ENCODE measurements at regions not wholly inside any gene's neighbourhood (a gene's known extent, or its start where the extent isn't known, plus 50 kb on each side); places are given as distances from the start of the nearest gene placed in this dataset.

DNA sequence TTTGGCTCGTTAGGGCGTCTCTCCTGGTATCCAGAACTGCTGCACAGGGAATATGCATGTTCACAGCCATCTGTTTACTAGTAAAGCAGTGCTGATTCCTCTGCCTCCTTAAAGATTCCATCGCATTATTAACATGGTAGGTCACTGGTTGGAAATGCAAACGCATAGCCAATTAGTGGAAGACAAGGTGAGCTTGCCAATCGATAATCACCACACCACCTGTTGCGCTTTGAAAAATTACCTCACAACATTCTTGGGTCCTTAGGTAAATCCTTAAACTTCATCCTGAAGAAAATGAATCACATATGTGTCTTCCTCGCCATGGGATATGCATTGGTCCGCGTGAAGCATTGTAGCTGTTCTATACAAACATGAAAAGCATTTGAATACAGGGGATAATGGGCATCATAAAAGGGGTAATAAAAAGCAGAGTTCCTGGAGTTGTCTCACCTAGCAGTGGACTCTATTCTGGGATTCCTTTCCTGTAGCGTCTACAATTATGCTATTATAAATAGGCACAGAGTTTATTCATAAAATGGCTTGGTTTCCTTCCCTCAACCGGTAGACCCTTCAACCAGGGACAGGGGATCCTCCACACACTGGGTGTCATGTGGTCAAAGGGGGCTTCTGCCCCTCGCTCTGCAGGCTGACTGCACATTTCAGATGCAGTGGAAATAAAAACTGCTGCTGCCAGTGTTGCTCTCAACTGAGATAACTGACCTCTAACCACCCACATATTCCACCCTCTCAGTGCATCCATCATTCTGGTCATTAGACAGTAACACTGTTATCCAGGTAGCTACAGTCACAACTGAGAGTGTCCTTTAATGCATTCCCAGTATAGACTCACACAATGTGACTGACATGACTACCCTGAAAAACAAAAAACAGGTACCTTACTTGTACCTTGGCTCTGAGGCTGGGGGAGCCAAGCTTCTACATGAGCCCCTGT, 389.2 kb upstream of the NFE2L3 start:
- Mint-ChIP-seq H3K27me3 (ENCODE audit: insufficient read depth) (peaks cover 3% of the 10 kb centered on the region), H3K4me1 (ENCODE audit: low read depth) (no peaks in the 10 kb centered on the region), H3K36me3 (ENCODE audit: low read depth) (no peaks in the 10 kb centered on the region), H3K27ac (no peak overlapping the region), H3K9me3 (no peaks in the 10 kb centered on the region), H3K4me3 (no peak overlapping the region)
- DNase-seq (ENCODE audit: low spot score), result no peak
- intact Hi-C loops (cut with micrococcal nuclease), result no loop called here

DNA sequence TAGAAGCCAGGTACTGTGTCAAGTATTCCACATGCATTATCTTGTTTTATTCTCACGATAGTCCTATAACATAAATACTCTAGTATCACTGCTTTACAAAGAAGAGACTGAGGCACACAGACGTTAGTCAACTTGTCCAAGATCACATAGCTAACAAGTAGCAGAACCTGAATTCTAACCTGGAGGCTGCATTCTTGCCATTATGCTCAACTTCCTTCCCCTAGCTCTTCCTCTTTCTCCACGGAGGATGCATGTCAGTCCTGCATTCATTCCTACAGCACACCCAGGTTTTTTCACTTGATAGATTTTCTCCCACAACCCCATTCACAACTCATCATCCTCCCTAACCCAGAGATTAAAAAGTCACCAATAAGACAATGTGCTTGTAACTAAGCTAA, 388.5 kb upstream of the NFE2L3 start:
- Mint-ChIP-seq H3K4me3 (no peak overlapping the region), H3K27ac (no peak overlapping the region), H3K27me3 (ENCODE audit: insufficient read depth) (peaks cover 4% of the 10 kb centered on the region), H3K36me3 (ENCODE audit: low read depth) (no peaks in the 10 kb centered on the region), H3K9me3 (no peaks in the 10 kb centered on the region), H3K4me1 (ENCODE audit: low read depth) (no peaks in the 10 kb centered on the region)
- intact Hi-C loops (cut with micrococcal nuclease), result no loop called here
- no peak for DNase-seq (ENCODE audit: low spot score)

DNA sequence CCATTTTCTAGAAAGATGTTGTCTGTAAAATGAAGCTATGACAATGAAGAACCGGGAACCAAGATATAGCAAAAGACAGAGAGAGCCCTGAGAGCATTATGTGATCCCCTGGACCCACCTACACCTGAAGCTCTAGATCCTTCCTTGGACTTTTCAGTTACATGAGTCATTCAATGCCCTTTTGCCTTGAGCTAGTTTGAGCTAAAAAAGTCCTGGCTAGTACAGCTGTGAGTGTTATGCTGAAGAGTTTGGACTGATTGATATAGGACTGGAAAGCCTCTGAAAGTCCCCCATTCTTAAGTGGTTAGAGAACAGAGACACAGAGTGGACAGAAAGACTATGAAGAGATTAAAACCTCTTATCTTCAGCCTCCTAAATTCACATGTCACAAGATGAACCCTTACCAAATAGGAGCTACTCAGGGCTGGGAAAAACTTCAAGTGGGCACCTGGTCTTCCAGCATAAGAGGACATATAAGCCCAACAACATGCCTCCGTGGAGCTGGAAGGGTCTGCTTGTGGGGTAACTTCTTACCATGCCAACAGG, 386.8 kb upstream of the NFE2L3 start:
- Mint-ChIP-seq H3K4me3 (no peak overlapping the region), H3K27me3 (ENCODE audit: insufficient read depth) (peaks cover 9% of the 10 kb centered on the region), H3K36me3 (ENCODE audit: low read depth) (no peaks in the 10 kb centered on the region), H3K27ac (no peak overlapping the region), H3K4me1 (ENCODE audit: low read depth) (no peaks in the 10 kb centered on the region), H3K9me3 (no peaks in the 10 kb centered on the region)
- intact Hi-C loops (cut with micrococcal nuclease), result no loop called here
- DNase-seq (ENCODE audit: low spot score), result no peak

DNA sequence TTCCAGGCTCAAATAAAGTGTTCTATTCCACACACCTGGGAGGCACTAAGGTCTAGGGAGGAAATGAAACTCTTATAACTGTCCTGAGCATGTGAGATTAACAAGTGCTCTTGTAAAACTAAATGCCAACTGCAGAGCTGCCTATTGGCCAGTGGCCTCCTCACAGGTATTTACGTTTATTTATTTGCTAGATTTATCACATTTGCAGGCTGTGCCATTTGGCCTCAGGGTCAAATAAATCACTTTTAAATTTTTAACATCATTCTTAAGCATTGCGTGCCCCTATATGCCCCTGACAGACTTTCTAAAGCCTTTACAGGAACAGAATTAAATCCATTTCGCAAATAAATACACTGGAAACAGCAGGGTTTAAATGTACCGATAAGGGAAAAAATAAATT, 381.8 kb upstream of the NFE2L3 start:
- intact Hi-C loops (cut with micrococcal nuclease), result no loop called here
- Mint-ChIP-seq H3K9me3 (no peaks in the 10 kb centered on the region), H3K27me3 (ENCODE audit: insufficient read depth) (peaks cover 12% of the 10 kb centered on the region), H3K4me1 (ENCODE audit: low read depth) (no peaks in the 10 kb centered on the region), H3K4me3 (no peak overlapping the region), H3K36me3 (ENCODE audit: low read depth) (no peaks in the 10 kb centered on the region), H3K27ac (no peak overlapping the region)
- no peak for DNase-seq (ENCODE audit: low spot score)

DNA sequence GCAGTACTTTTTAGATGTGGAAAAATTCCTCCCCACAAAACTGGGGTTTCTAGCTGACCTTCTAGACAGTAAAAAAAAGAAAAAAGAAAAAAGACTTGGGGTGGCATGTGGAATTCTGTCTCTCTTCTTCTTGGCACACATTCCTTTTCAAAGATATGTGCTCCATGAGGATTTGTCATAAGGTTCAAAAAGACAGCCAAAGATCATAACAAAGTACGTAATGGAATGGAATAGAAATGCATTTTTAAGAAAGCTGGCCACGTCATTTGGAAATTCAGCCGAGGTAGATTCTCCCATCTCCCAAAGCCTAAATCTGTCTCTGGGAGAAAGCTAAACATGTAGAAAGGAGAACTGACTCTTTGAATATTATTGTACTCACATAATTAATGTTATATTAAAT, 381.3 kb upstream of the NFE2L3 start:
- Mint-ChIP-seq H3K9me3 (no peaks in the 10 kb centered on the region), H3K4me1 (ENCODE audit: low read depth) (no peaks in the 10 kb centered on the region), H3K36me3 (ENCODE audit: low read depth) (no peaks in the 10 kb centered on the region), H3K4me3 (no peak overlapping the region), H3K27me3 (ENCODE audit: insufficient read depth) (peaks cover 12% of the 10 kb centered on the region), H3K27ac (no peak overlapping the region)
- no peak for DNase-seq (ENCODE audit: low spot score)
- intact Hi-C loops (cut with micrococcal nuclease), result no loop called here

DNA sequence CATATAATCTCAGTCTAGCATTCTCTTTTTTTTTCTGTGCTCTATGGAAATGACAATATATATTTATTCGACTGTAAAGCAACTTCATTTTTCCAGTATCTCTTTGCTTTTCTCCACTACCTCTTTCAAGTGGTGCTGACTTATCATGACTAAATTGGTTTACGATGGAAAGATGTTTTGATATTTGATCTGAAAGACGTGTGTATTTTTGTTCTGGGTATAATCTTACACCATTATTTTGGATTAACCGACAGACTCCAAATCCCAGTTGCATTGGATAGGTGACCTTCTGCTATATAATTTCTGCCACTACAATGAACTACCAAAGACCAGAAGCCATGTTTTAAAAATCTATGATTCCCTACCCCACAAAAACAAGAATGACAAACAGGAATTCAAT, 380.5 kb upstream of the NFE2L3 start:
- no peak overlapping the region for H3K27ac Mint-ChIP-seq
- no peak overlapping the region for H3K4me3 Mint-ChIP-seq
- no peaks in the 10 kb centered on the region for H3K9me3 Mint-ChIP-seq
- H3K36me3 Mint-ChIP-seq (ENCODE audit: low read depth), result no peaks in the 10 kb centered on the region
- intact Hi-C loops (cut with micrococcal nuclease), result no loop called here
- no peaks in the 10 kb centered on the region for H3K4me1 Mint-ChIP-seq (ENCODE audit: low read depth)
- no peak for DNase-seq (ENCODE audit: low spot score)
- H3K27me3 Mint-ChIP-seq (ENCODE audit: insufficient read depth), result peaks cover 12% of the 10 kb centered on the region

DNA sequence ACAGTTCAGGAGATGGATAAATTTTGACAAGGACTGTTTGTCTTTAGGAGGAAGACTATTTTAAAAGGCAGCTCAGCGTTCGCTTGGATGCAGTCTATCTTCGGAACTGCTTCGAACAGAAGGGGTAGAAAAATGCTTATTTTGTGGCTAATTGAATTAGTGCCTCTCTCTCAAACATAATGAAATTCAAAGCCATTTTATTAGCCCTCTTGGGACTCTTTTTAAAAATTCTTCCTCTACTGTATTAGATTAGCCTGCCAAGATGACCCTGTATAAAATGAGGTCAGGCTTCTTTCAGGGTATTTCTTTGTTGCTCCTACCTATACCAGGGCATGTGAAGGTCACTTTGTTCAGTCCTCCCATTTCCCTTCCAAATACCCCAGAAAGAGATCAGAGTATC, 379.2 kb upstream of the NFE2L3 start:
- no peaks in the 10 kb centered on the region for H3K36me3 Mint-ChIP-seq (ENCODE audit: low read depth)
- H3K27me3 Mint-ChIP-seq (ENCODE audit: insufficient read depth), result peaks cover 12% of the 10 kb centered on the region
- intact Hi-C loops (cut with micrococcal nuclease), result no loop called here

DNA sequence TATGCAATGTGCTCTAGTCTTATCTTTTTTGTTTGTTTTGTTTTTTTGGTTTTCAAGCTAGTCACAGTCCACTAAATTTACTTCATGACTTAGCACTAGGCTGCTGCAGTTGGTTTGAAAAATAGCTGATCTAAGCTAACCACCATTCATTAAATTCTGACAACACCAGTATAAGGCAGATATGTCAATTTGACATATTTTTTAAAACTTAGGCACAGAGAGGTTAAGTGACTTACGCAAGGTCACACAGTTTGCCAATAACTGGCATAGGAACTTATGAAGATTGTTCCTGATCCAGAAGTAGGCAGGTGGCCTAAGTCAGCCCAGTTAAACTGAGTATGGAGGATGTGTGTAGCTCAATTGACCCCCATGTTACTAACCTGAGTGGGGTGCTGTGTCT, 377.3 kb upstream of the NFE2L3 start:
- intact Hi-C loops (cut with micrococcal nuclease), result no loop called here
- H3K36me3 Mint-ChIP-seq (ENCODE audit: low read depth), result no peaks in the 10 kb centered on the region
- H3K4me1 Mint-ChIP-seq (ENCODE audit: low read depth), result no peaks in the 10 kb centered on the region
- no peak for DNase-seq (ENCODE audit: low spot score)
- H3K4me3 Mint-ChIP-seq, result no peak overlapping the region
- peaks cover 6% of the 10 kb centered on the region for H3K27me3 Mint-ChIP-seq (ENCODE audit: insufficient read depth)
- no peak overlapping the region for H3K27ac Mint-ChIP-seq
- H3K9me3 Mint-ChIP-seq, result no peaks in the 10 kb centered on the region

More for the DNA sequence above, 379.2 kb upstream of the NFE2L3 start:
- H3K9me3 Mint-ChIP-seq, result no peaks in the 10 kb centered on the region
- H3K27ac Mint-ChIP-seq, result no peak overlapping the region
- no peaks in the 10 kb centered on the region for H3K4me1 Mint-ChIP-seq (ENCODE audit: low read depth)
- DNase-seq (ENCODE audit: low spot score), result no peak
- H3K4me3 Mint-ChIP-seq, result no peak overlapping the region

DNA sequence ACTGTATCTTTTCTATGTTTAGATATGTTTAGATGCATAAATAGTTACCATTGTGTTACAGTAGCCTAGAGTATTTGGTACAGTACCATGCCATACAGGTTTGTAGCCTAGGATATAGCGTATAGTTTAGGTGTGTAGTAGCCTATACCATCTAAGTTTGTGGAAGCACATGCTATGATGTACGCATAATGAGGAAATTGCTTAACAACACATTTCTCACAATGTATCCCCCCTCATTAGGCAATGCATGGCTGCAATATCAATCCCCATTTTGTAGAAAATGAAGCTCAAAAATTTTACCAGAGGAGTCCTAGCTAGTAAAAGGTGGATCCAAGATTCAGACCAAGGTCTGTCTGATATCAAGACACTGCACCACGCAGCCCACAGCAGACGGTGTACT, 376.4 kb upstream of the NFE2L3 start:
- Mint-ChIP-seq H3K36me3 (ENCODE audit: low read depth) (no peaks in the 10 kb centered on the region), H3K4me1 (ENCODE audit: low read depth) (no peaks in the 10 kb centered on the region), H3K27ac (no peak overlapping the region), H3K4me3 (no peak overlapping the region), H3K9me3 (no peaks in the 10 kb centered on the region), H3K27me3 (ENCODE audit: insufficient read depth) (peaks cover 5% of the 10 kb centered on the region)
- intact Hi-C loops (cut with micrococcal nuclease), result no loop called here
- no peak for DNase-seq (ENCODE audit: low spot score)

DNA sequence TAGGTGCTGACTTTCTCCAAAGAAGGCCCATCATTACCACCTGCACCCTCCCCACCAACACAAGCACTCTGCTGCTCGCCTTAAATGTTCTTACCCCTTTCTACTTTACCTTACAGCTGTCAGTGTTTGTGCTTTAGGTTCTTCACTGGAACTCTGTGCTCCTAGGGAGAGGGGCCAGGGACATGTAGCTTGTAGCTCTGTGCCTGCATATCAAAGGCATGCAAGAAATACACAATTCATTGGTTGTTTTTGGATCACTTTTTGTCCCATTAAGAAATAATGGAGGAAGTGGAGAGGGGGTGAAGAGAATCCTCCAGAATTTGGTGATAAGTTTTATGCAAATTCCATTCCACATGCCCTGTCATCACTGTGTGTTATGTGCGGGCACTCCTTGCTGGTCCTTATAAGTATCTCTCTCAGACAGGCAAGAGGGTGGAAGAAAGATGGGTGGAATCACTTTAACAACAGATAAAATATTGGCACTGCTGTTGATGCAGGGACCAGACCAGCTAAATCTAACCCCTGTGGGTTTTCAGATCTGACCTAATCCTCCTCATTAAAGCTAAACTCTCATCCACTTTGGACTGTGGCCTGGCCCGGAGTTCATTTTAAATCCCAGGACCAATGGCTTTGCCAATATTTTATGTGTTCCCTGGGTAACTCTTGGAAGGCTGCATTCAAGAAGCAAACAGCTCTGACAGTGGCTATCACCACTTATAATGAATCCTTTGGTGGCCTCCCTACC, 375.8 kb upstream of the NFE2L3 start:
- peaks cover 6% of the 10 kb centered on the region for H3K27me3 Mint-ChIP-seq (ENCODE audit: insufficient read depth)
- no peaks in the 10 kb centered on the region for H3K9me3 Mint-ChIP-seq
- no peak for DNase-seq (ENCODE audit: low spot score)
- H3K4me1 Mint-ChIP-seq (ENCODE audit: low read depth), result no peaks in the 10 kb centered on the region
- H3K27ac Mint-ChIP-seq, result no peak overlapping the region
- no peaks in the 10 kb centered on the region for H3K36me3 Mint-ChIP-seq (ENCODE audit: low read depth)
- no peak overlapping the region for H3K4me3 Mint-ChIP-seq
- intact Hi-C loops (cut with micrococcal nuclease), result no loop called here

DNA sequence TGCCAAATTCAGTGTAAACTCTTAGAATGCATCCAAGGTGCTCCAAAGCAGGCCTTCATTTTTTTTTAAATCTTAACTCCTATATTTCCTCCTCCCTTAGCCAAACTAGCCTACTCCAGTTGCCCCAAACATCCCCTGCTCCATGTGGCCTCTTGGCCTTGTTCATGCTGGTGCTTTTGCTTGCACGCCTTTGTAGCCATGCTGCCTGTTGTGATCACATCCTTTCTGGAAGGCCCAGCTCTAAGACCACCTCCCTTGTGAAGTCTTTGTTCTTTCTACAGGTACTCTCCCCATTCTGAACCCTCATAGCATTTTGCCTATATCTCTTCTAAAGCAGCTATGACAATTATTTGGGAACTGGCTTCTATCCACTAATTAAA, 375.3 kb upstream of the NFE2L3 start:
- intact Hi-C loops (cut with micrococcal nuclease), result no loop called here
- H3K27me3 Mint-ChIP-seq (ENCODE audit: insufficient read depth), result peaks cover 7% of the 10 kb centered on the region

DNA sequence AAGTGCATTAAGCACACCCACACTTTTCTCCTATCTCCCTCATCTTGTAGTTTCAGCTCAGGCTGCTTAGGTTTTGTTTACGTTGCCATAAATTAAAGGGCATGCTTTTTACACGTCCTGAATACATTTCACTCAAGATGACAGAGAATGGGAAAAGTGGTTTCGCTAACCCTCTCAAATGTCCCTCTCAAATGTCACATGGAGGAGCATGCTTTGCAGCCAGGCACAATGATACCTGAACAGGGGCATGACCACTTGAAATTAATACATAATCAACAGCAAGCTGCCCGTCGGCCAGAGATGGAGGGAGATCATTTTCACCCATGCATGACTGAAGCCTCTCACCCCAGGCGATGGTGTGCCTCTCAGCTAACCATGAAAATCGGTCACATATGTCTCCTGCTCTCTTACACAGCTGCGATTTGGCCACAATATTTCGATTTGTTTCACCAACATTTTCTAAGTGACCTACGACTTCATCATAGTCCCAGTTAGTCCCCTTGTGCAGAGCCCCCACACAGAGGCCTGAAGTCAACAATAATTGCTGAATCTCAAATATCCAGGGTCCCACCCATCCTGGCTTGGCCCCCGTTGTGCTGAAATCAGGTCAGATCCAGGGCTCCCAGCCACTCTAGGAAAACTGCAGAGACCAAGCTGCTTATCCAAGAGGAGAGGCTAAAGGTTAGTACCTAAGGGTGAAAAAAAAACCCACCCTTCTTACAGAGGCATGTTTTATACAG, 373.9 kb upstream of the NFE2L3 start:
- H3K9me3 Mint-ChIP-seq, result no peaks in the 10 kb centered on the region
- H3K4me1 Mint-ChIP-seq (ENCODE audit: low read depth), result no peaks in the 10 kb centered on the region
- intact Hi-C loops (cut with micrococcal nuclease), result no loop called here
- no peak overlapping the region for H3K4me3 Mint-ChIP-seq
- no peak for DNase-seq (ENCODE audit: low spot score)
- H3K27me3 Mint-ChIP-seq (ENCODE audit: insufficient read depth), result peaks cover 5% of the 10 kb centered on the region
- H3K27ac Mint-ChIP-seq, result no peak overlapping the region
- no peaks in the 10 kb centered on the region for H3K36me3 Mint-ChIP-seq (ENCODE audit: low read depth)

More for the DNA sequence above, 375.3 kb upstream of the NFE2L3 start:
- Mint-ChIP-seq H3K4me3 (no peak overlapping the region), H3K36me3 (ENCODE audit: low read depth) (no peaks in the 10 kb centered on the region), H3K9me3 (no peaks in the 10 kb centered on the region), H3K4me1 (ENCODE audit: low read depth) (no peaks in the 10 kb centered on the region), H3K27ac (no peak overlapping the region)
- no peak for DNase-seq (ENCODE audit: low spot score)
